ENCODE measurements at regions not wholly inside any gene's neighbourhood (a gene's known extent, or its start where the extent isn't known, plus 50 kb on each side); places are given as distances from the start of the nearest gene placed in this dataset.

DNA sequence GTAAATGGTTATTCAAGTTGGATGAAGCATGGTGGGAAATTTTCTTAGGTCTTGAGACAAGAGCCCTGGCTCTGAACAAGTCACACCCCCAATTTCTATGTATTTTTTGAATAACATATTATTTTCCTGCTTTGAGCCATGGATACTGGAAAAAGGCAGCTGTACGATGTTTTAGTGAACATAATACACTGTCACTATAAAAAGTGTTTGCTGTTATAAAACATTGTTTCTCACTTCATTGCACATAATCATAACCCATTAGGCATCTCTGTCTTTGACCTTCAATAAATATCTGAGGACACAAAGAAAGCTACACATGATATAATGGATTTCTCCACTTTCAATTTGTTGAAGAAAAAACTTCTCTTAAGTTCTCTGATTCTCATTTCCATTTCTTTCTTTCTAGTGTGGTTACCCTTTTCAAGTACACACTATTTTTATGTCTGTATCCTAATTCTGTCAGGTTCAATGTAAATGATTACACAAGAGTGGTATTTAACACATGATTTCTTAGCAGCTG lies 283.9 kb upstream of the SP8 start:
- DNase-seq (ENCODE audit: low spot score), result no peak
- no peak overlapping the region for H3K4me2 ChIP-seq
- H3K9me2 ChIP-seq (replicated peaks; ENCODE audit: insufficient read depth), result no peaks in the 10 kb centered on the region
- no peaks in the 10 kb centered on the region for H3K9me3 ChIP-seq (ENCODE audit: low read depth)
- H3K79me2 ChIP-seq, result no peaks in the 10 kb centered on the region
- H4K20me1 ChIP-seq (ENCODE audit: insufficient read depth, poor library complexity, severe bottlenecking), result no peaks in the 10 kb centered on the region
- no peaks in the 10 kb centered on the region for H3K27me3 ChIP-seq
- H3K4me1 ChIP-seq (ENCODE audit: insufficient read depth), result no peaks in the 10 kb centered on the region
- WGBS (ENCODE audit: low lambda C conversion rate, missing lambda C conversion rate), result 75% methylated on average over 1 of the region's 1 CpG
- H2AFZ ChIP-seq, result no peak overlapping the region
- H3K27ac ChIP-seq, result no peak overlapping the region
- TF ChIP-seq EZH2 (IDR thresholded peaks at IDR 0.05; ENCODE audit: borderline replicate concordance) (no peak), EZH2phosphoT487 (IDR thresholded peaks at IDR 0.05; ENCODE audit: low read depth, severe bottlenecking, unreplicated experiment) (no peak)
- TF ChIP-seq, protein P1, sequence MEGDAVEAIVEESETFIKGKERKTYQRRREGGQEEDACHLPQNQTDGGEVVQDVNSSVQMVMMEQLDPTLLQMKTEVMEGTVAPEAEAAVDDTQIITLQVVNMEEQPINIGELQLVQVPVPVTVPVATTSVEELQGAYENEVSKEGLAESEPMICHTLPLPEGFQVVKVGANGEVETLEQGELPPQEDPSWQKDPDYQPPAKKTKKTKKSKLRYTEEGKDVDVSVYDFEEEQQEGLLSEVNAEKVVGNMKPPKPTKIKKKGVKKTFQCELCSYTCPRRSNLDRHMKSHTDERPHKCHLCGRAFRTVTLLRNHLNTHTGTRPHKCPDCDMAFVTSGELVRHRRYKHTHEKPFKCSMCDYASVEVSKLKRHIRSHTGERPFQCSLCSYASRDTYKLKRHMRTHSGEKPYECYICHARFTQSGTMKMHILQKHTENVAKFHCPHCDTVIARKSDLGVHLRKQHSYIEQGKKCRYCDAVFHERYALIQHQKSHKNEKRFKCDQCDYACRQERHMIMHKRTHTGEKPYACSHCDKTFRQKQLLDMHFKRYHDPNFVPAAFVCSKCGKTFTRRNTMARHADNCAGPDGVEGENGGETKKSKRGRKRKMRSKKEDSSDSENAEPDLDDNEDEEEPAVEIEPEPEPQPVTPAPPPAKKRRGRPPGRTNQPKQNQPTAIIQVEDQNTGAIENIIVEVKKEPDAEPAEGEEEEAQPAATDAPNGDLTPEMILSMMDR (IDR thresholded peaks at IDR 0.05; ENCODE audit: poor library complexity), result no peak
- H3K4me3 ChIP-seq, result no peak overlapping the region
- H3K36me3 ChIP-seq (replicated peaks; ENCODE audit: insufficient read depth, low read depth), result no peaks in the 10 kb centered on the region

DNA sequence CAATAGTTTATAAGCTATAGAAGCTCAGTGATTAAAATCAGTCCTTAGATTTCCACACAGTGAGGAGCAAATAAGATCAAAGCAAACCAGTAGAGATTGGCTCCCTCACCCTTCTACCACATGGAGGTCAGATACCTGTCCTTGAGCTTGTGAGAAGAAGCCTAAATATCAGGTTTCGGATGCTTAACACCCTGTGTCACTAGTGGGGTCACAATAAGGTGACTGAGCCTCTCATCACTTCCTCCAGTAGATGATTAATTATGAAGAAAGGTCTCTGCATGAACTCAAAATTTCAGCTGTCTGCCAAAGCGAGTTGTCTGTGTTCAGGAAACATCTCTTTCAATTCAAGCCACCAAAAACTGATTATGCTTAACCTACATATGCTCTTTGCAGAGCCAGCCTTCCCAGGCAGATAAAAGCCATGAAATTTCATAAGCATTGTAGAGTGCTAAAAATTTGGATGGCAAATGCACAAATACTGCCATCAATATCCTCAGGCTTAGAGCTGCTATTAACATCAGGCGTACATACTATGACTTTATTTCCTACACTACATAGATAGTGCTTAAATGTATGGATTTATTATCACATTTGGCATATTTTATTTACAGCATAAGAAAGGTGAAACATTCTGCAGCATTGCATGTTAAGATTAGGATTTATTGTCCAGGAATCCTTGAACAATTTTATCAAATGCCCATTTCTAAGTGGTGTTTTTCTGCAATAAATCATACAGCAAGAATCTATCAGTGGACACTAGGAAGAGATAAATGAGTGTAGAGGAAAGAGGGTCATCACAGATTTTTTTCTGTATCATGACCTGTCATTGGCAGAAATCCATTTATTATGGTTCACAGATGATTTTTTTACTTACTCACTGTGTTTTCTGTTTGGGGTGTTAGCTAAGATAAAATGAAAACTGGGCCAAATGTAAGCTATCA lies 285.1 kb upstream of the SP8 start:
- no peaks in the 10 kb centered on the region for H3K9me3 ChIP-seq (ENCODE audit: low read depth)
- no peak overlapping the region for H3K4me3 ChIP-seq
- H3K27me3 ChIP-seq, result no peaks in the 10 kb centered on the region
- H3K9me2 ChIP-seq (replicated peaks; ENCODE audit: insufficient read depth), result no peaks in the 10 kb centered on the region
- H2AFZ ChIP-seq, result no peak overlapping the region
- WGBS (ENCODE audit: low lambda C conversion rate, missing lambda C conversion rate), result 77% methylated on average over 3 of the region's 3 CpGs
- H3K4me1 ChIP-seq (ENCODE audit: insufficient read depth), result no peaks in the 10 kb centered on the region
- H3K27ac ChIP-seq, result no peak overlapping the region
- H3K36me3 ChIP-seq (replicated peaks; ENCODE audit: insufficient read depth, low read depth), result no peaks in the 10 kb centered on the region
- TF ChIP-seq, protein P1 (IDR thresholded peaks at IDR 0.05; ENCODE audit: poor library complexity), result no peak
- TF ChIP-seq EZH2 (IDR thresholded peaks at IDR 0.05; ENCODE audit: borderline replicate concordance) (no peak), EZH2phosphoT487 (IDR thresholded peaks at IDR 0.05; ENCODE audit: low read depth, severe bottlenecking, unreplicated experiment) (no peak)
- DNase-seq (ENCODE audit: low spot score), result no peak
- no peak overlapping the region for H3K4me2 ChIP-seq
- H4K20me1 ChIP-seq (ENCODE audit: insufficient read depth, poor library complexity, severe bottlenecking), result no peaks in the 10 kb centered on the region
- H3K79me2 ChIP-seq, result no peaks in the 10 kb centered on the region

DNA sequence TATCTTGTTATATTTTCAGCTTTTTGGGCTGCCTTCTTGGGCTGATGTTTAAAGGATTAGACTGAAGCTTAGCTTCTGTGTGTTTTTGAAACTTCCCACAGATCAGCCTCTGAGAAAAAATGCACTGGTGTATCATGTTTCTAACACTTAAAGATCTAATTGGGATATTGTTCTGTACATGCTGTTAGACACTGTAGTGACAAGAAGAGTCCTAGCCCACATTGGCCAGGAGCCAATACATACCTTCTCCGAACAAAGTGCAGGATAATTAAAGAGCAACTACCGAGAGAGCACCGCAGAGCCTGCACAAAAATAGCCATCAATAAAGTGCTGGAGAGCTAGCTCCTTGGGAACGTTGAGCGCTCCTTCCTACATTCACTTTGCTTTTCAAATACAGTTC lies 289.4 kb upstream of the SP8 start:
- TF ChIP-seq EZH2 (IDR thresholded peaks at IDR 0.05; ENCODE audit: borderline replicate concordance) (no peak), EZH2phosphoT487 (IDR thresholded peaks at IDR 0.05; ENCODE audit: low read depth, severe bottlenecking, unreplicated experiment) (no peak)
- TF ChIP-seq, protein P1 (IDR thresholded peaks at IDR 0.05; ENCODE audit: poor library complexity), result no peak
- H2AFZ ChIP-seq, result peak overlapping the region; percentile 3
- H3K4me3 ChIP-seq, result no peak overlapping the region
- 32% methylated on average over 5 of the region's 5 CpGs for WGBS (ENCODE audit: low lambda C conversion rate, missing lambda C conversion rate)
- no peaks in the 10 kb centered on the region for H4K20me1 ChIP-seq (ENCODE audit: insufficient read depth, poor library complexity, severe bottlenecking)
- no peaks in the 10 kb centered on the region for H3K36me3 ChIP-seq (replicated peaks; ENCODE audit: insufficient read depth, low read depth)
- DNase-seq (ENCODE audit: low spot score), result peak; percentile 57
- H3K27ac ChIP-seq, result no peak overlapping the region
- no peaks in the 10 kb centered on the region for H3K27me3 ChIP-seq
- peak overlapping the region; percentile 1 for H3K4me2 ChIP-seq
- no peaks in the 10 kb centered on the region for H3K79me2 ChIP-seq
- H3K9me2 ChIP-seq (replicated peaks; ENCODE audit: insufficient read depth), result no peaks in the 10 kb centered on the region
- H3K9me3 ChIP-seq (ENCODE audit: low read depth), result no peaks in the 10 kb centered on the region
- H3K4me1 ChIP-seq (ENCODE audit: insufficient read depth), result no peaks in the 10 kb centered on the region
